ENCODE measurements at regions not wholly inside any gene's neighbourhood (a gene's known extent, or its start where the extent isn't known, plus 50 kb on each side); places are given as distances from the start of the nearest gene placed in this dataset.

DNA sequence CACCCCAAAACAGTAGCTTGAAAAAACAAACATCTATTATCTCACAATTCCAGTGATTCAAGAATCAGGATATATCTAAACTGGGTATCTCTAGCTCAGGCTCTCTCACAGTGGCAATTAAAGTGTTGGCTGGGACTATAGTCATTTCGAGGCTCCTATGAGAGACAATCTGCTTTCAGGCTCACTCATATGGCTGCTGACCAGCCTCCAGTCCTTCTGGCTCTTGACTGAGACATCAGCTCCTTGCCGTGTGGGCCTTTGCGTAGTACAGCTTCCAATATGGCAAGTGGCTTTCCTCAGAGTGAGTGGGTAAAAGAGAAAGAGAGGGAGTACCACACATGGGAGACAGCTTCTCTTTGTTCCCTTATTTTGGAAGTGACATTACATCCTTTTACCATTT, 327.2 kb downstream of the CENPW start:
- TF ChIP-seq, protein P1, sequence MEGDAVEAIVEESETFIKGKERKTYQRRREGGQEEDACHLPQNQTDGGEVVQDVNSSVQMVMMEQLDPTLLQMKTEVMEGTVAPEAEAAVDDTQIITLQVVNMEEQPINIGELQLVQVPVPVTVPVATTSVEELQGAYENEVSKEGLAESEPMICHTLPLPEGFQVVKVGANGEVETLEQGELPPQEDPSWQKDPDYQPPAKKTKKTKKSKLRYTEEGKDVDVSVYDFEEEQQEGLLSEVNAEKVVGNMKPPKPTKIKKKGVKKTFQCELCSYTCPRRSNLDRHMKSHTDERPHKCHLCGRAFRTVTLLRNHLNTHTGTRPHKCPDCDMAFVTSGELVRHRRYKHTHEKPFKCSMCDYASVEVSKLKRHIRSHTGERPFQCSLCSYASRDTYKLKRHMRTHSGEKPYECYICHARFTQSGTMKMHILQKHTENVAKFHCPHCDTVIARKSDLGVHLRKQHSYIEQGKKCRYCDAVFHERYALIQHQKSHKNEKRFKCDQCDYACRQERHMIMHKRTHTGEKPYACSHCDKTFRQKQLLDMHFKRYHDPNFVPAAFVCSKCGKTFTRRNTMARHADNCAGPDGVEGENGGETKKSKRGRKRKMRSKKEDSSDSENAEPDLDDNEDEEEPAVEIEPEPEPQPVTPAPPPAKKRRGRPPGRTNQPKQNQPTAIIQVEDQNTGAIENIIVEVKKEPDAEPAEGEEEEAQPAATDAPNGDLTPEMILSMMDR (conservative IDR thresholded peaks at IDR 0.05; ENCODE audit: low read length), result no peak
- TF ChIP-seq EZH2phosphoT487 (IDR thresholded peaks at IDR 0.05; ENCODE audit: borderline replicate concordance, low read depth, low read length), result no peak
